Neural cell (in vitro differentiated cells): ENCODE measurements at regions not wholly inside any gene's neighbourhood (a gene's known extent, or its start where the extent isn't known, plus 50 kb on each side); places are given as distances from the start of the nearest gene placed in this dataset.

Experiments used
- H2AFZ ChIP-seq: fragments of 200-600, 300-800 bp; sonication (generic), shearing (Covaris generic); 2 replicates; pipeline ENCODE4 v1.6.0; 2014; ENCODE audit warnings: low read depth, mild to moderate bottlenecking, antibody characterized with exemption, low read length, moderate library complexity
- H3F3A ChIP-seq: fragments of 200-600 bp; shearing (Covaris generic); 2 replicates; pipeline ENCODE4 v1.6.1; 2016; ENCODE audit warnings: mild to moderate bottlenecking, moderate library complexity, mixed read lengths, antibody characterized with exemption, low read length; ENCODE audit not compliant: insufficient read depth, poor library complexity, severe bottlenecking
- H3K27ac ChIP-seq: fragments of 200-600, 300-800 bp; sonication (generic), shearing (Covaris generic); 2 replicates; pipeline ENCODE4 v1.5.1; 2014; ENCODE audit warnings: mild to moderate bottlenecking, low read length, moderate library complexity
- H3K27me3 ChIP-seq: fragments of 300-800, 200-600 bp; sonication (generic), shearing (Covaris generic); 2 replicates; pipeline ENCODE4 v1.6.0; 2014; ENCODE audit warnings: mild to moderate bottlenecking, low read depth, low read length, moderate library complexity; ENCODE audit not compliant: insufficient read depth
- H3K36me3 ChIP-seq: fragments of 300-800, 200-600 bp; sonication (generic), shearing (Covaris generic); 2 replicates; pipeline ENCODE4 v1.5.1; 2014; ENCODE audit warnings: mild to moderate bottlenecking, antibody characterized with exemption, low read length, moderate library complexity; ENCODE audit not compliant: insufficient read depth
- H3K4me2 ChIP-seq: fragments of 300-800, 200-600 bp; sonication (generic), shearing (Covaris generic); 2 replicates; pipeline ENCODE4 v1.6.0; 2014; ENCODE audit warnings: mild to moderate bottlenecking, low read length
- H3K4me3 ChIP-seq: fragments of 300-800, 200-600 bp; sonication (generic), shearing (Covaris generic); 2 replicates; pipeline ENCODE4 v1.5.1; 2014; ENCODE audit warnings: mild to moderate bottlenecking, low read length, moderate library complexity
- H3K79me2 ChIP-seq: fragments of 200-600 bp; shearing (Covaris generic); replicated peaks from 2 replicates; pipeline ENCODE4 v1.6.0; 2014; ENCODE audit warnings: mild to moderate bottlenecking, low read length, moderate library complexity; ENCODE audit not compliant: insufficient read depth
- H3K9ac ChIP-seq: fragments of 300-800, 200-600 bp; sonication (generic), shearing (Covaris generic); 2 replicates; pipeline ENCODE4 v1.6.1; 2016; ENCODE audit warnings: mild to moderate bottlenecking, low read length, mixed read lengths
- H3K9me2 ChIP-seq: fragments of 200-600 bp; shearing (Covaris generic); 2 replicates; pipeline ENCODE4 v1.6.1; 2016; ENCODE audit warnings: mild to moderate bottlenecking, low read length, mixed read lengths; ENCODE audit not compliant: insufficient read depth
- H3K9me3 ChIP-seq: fragments of 200-600, 300-800 bp; sonication (generic), shearing (Covaris generic); 2 replicates; pipeline ENCODE4 v1.6.1; 2016; ENCODE audit warnings: mild to moderate bottlenecking, mixed run types, low read length, moderate library complexity, mixed read lengths
- H4K20me1 ChIP-seq: fragments of 200-600 bp; shearing (Covaris generic); 2 replicates; pipeline ENCODE4 v1.6.1; 2016; ENCODE audit warnings: mild to moderate bottlenecking, mixed run types; ENCODE audit not compliant: insufficient read depth
- EP300 ChIP-seq: fragments of 450-650 bp; conservative IDR thresholded peaks from 2 replicates; pipeline ENCODE4 v1.6.1; 2014; ENCODE audit warnings: antibody characterized with exemption, mild to moderate bottlenecking, moderate library complexity; ENCODE audit not compliant: poor library complexity, severe bottlenecking
- EZH2 ChIP-seq: fragments of 200-600, 300-800 bp; shearing (Covaris generic), sonication (generic); IDR thresholded peaks from 2 replicates; pipeline ENCODE4 v1.6.1; 2014; ENCODE audit warnings: antibody characterized with exemption, low read length, borderline replicate concordance, mild to moderate bottlenecking; ENCODE audit not compliant: insufficient read depth, poor library complexity, severe bottlenecking
- MXI1 ChIP-seq: fragments of 450-650 bp; conservative IDR thresholded peaks from 2 replicates; pipeline ENCODE4 v1.6.1; 2014; ENCODE audit warnings: antibody characterized with exemption, mild to moderate bottlenecking; ENCODE audit not compliant: poor library complexity, severe bottlenecking
- POLR2AphosphoS5 ChIP-seq: IDR thresholded peaks from 2 replicates; pipeline ENCODE4 v1.6.1; 2012
- RAD21 ChIP-seq: fragments of 450-650 bp; conservative IDR thresholded peaks from 2 replicates; pipeline ENCODE4 v1.6.1; 2014; ENCODE audit warnings: antibody characterized with exemption, mild to moderate bottlenecking, moderate library complexity
- SMC3 ChIP-seq: fragments of 450-650 bp; conservative IDR thresholded peaks from 2 replicates; pipeline ENCODE4 v1.6.1; 2014; ENCODE audit warnings: antibody characterized with exemption, mild to moderate bottlenecking, moderate library complexity; ENCODE audit not compliant: poor library complexity
- TAF1 ChIP-seq: IDR thresholded peaks from 2 replicates; pipeline ENCODE4 v1.6.1; 2012; ENCODE audit warnings: low read depth
- TF ChIP-seq, protein P1 (sequence below): fragments of 450-650 bp; IDR thresholded peaks from 2 replicates; pipeline ENCODE4 v1.5.1; 2014; ENCODE audit warnings: antibody characterized with exemption, mild to moderate bottlenecking, moderate library complexity; ENCODE audit not compliant: poor library complexity, severe bottlenecking
- TF ChIP-seq, protein P2 (sequence below): IDR thresholded peaks from 2 replicates; pipeline ENCODE4 v1.6.1; 2012; ENCODE audit warnings: borderline replicate concordance

DNA sequence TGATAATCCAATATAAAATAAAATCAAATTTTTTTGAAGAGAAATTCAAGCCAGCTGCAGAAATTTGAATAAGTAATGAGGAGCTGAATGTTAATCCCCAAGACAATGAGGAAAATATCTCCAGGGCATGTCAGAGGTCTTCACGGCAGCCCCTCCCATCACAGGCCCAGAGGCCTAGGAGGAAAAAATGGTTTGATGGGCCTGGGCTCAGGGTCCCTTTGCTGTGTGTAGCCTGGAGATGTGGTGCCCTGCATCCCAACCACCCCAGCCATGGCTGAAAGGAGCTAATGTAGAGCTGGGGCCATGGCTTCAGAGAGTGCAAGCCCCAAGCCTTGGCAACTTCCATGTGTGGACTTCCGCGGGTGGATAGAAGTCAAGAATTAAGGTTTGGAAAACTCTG lies 618.3 kb downstream of the TAF11L14 start:
- Histone ChIP-seq H3K4me3 (no peak overlapping the region), H2AFZ (no peak overlapping the region), H3K27ac (no peak overlapping the region), H3K4me2 (no peak overlapping the region), H4K20me1 (no peaks in the 10 kb centered on the region), H3K36me3 (no peaks in the 10 kb centered on the region), H3K9ac (no peak overlapping the region), H3K27me3 (no peaks in the 10 kb centered on the region), H3K79me2 (no peaks in the 10 kb centered on the region), H3F3A (no peaks in the 10 kb centered on the region), H3K9me2 (no peaks in the 10 kb centered on the region), H3K9me3 (no peaks in the 10 kb centered on the region)
- TF ChIP-seq TAF1 (no peak), SMC3 (no peak), EP300 (no peak), EZH2 (no peak), POLR2AphosphoS5 (no peak), RAD21 (no peak), MXI1 (no peak)
- TF ChIP-seq, protein P1, sequence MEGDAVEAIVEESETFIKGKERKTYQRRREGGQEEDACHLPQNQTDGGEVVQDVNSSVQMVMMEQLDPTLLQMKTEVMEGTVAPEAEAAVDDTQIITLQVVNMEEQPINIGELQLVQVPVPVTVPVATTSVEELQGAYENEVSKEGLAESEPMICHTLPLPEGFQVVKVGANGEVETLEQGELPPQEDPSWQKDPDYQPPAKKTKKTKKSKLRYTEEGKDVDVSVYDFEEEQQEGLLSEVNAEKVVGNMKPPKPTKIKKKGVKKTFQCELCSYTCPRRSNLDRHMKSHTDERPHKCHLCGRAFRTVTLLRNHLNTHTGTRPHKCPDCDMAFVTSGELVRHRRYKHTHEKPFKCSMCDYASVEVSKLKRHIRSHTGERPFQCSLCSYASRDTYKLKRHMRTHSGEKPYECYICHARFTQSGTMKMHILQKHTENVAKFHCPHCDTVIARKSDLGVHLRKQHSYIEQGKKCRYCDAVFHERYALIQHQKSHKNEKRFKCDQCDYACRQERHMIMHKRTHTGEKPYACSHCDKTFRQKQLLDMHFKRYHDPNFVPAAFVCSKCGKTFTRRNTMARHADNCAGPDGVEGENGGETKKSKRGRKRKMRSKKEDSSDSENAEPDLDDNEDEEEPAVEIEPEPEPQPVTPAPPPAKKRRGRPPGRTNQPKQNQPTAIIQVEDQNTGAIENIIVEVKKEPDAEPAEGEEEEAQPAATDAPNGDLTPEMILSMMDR: no peak
- TF ChIP-seq, protein P2, sequence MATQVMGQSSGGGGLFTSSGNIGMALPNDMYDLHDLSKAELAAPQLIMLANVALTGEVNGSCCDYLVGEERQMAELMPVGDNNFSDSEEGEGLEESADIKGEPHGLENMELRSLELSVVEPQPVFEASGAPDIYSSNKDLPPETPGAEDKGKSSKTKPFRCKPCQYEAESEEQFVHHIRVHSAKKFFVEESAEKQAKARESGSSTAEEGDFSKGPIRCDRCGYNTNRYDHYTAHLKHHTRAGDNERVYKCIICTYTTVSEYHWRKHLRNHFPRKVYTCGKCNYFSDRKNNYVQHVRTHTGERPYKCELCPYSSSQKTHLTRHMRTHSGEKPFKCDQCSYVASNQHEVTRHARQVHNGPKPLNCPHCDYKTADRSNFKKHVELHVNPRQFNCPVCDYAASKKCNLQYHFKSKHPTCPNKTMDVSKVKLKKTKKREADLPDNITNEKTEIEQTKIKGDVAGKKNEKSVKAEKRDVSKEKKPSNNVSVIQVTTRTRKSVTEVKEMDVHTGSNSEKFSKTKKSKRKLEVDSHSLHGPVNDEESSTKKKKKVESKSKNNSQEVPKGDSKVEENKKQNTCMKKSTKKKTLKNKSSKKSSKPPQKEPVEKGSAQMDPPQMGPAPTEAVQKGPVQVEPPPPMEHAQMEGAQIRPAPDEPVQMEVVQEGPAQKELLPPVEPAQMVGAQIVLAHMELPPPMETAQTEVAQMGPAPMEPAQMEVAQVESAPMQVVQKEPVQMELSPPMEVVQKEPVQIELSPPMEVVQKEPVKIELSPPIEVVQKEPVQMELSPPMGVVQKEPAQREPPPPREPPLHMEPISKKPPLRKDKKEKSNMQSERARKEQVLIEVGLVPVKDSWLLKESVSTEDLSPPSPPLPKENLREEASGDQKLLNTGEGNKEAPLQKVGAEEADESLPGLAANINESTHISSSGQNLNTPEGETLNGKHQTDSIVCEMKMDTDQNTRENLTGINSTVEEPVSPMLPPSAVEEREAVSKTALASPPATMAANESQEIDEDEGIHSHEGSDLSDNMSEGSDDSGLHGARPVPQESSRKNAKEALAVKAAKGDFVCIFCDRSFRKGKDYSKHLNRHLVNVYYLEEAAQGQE: no peak

GRCh38 chr5:18264126-18264882 lies 630.0 kb downstream of the TAF11L14 start:
- H3K36me3 ChIP-seq: no peaks in the 10 kb centered on the region
- H3K9ac ChIP-seq: no peak overlapping the region
- no peaks in the 10 kb centered on the region for H3K9me2 ChIP-seq
- no peaks in the 10 kb centered on the region for H3K9me3 ChIP-seq
- no peak overlapping the region for H2AFZ ChIP-seq
- TF ChIP-seq TAF1 (no peak), EP300 (no peak), MXI1 (no peak), SMC3 (no peak), EZH2 (no peak), POLR2AphosphoS5 (no peak)
- TF ChIP-seq, protein P2: no peak
- TF ChIP-seq, protein P1: no peak
- H3K27ac ChIP-seq: no peak overlapping the region
- no peak overlapping the region for H3K4me3 ChIP-seq
- no peaks in the 10 kb centered on the region for H3K79me2 ChIP-seq
- no peaks in the 10 kb centered on the region for H3K27me3 ChIP-seq
- H3F3A ChIP-seq: no peaks in the 10 kb centered on the region
- no peaks in the 10 kb centered on the region for H4K20me1 ChIP-seq
- no peak overlapping the region for H3K4me2 ChIP-seq
